GM23248 (cell line): ENCODE measurements at regions not wholly inside any gene's neighbourhood (a gene's known extent, or its start where the extent isn't known, plus 50 kb on each side); places are given as distances from the start of the nearest gene placed in this dataset.

Source experiments
- DNase-seq: peaks from one replicate; pipeline ENCODE4 v3.0.0-alpha.2; 2015
- H2AFZ ChIP-seq: fragments of 200-600 bp; sonication (generic); 2 replicates; pipeline ENCODE4 v1.6.1; 2016; ENCODE audit warnings: antibody characterized with exemption
- H3F3A ChIP-seq: fragments of 200-600 bp; sonication (generic); 2 replicates; pipeline ENCODE4 v1.6.1; 2016; ENCODE audit warnings: mild to moderate bottlenecking, antibody characterized with exemption, mixed run types; ENCODE audit not compliant: insufficient read depth
- H3K27ac ChIP-seq: fragments of 200-600 bp; sonication (generic); 2 replicates; pipeline ENCODE4 v1.5.1; 2016; ENCODE audit warnings: mild to moderate bottlenecking
- H3K27me3 ChIP-seq: fragments of 200-600 bp; sonication (generic); replicated peaks from 2 replicates; pipeline ENCODE4 v1.6.1; 2016; ENCODE audit warnings: mild to moderate bottlenecking; ENCODE audit not compliant: insufficient read depth
- H3K36me3 ChIP-seq: fragments of 200-600 bp; sonication (generic); 2 replicates; pipeline ENCODE4 v1.6.1; 2016; ENCODE audit warnings: low read depth, mild to moderate bottlenecking
- H3K4me1 ChIP-seq: fragments of 200-600 bp; sonication (generic); 2 replicates; pipeline ENCODE4 v1.6.1; 2016; ENCODE audit warnings: mild to moderate bottlenecking; ENCODE audit not compliant: insufficient read depth
- H3K4me2 ChIP-seq: fragments of 200-600 bp; sonication (generic); one replicate; pipeline ENCODE4 v1.6.1; 2016; ENCODE audit warnings: mild to moderate bottlenecking; ENCODE audit not compliant: unreplicated experiment
- H3K4me3 ChIP-seq: fragments of 200-600 bp; sonication (generic); 2 replicates; pipeline ENCODE4 v1.5.1; 2016; ENCODE audit warnings: mild to moderate bottlenecking
- H3K79me2 ChIP-seq: fragments of 200-600 bp; sonication (generic); 2 replicates; pipeline ENCODE4 v1.6.1; 2016; ENCODE audit warnings: mild to moderate bottlenecking; ENCODE audit not compliant: insufficient read depth
- H3K9ac ChIP-seq: fragments of 200-600 bp; sonication (generic); 2 replicates; pipeline ENCODE4 v1.6.1; 2016; ENCODE audit warnings: mild to moderate bottlenecking
- H3K9me2 ChIP-seq: fragments of 200-600 bp; sonication (generic); 2 replicates; pipeline ENCODE4 v1.6.1; 2016; ENCODE audit warnings: mixed run types, mild to moderate bottlenecking, moderate library complexity; ENCODE audit not compliant: insufficient read depth
- H3K9me3 ChIP-seq: fragments of 200-600 bp; sonication (generic); one replicate; pipeline ENCODE4 v1.6.1; 2017; ENCODE audit warnings: low read depth
- H4K20me1 ChIP-seq: fragments of 200-600 bp; sonication (generic); 2 replicates; pipeline ENCODE4 v1.6.0; 2016; ENCODE audit not compliant: insufficient read depth
- EZH2 ChIP-seq: fragments of 200-600 bp; sonication (generic); IDR thresholded peaks from 2 replicates; pipeline ENCODE4 v1.6.1; 2018; ENCODE audit warnings: antibody characterized with exemption, mild to moderate bottlenecking; ENCODE audit not compliant: insufficient read depth, poor library complexity, severe bottlenecking
- EZH2phosphoT487 ChIP-seq: fragments of 200-600 bp; sonication (generic); IDR thresholded peaks from 2 replicates; pipeline ENCODE4 v1.6.1; 2018; ENCODE audit warnings: antibody characterized with exemption, moderate library complexity, mild to moderate bottlenecking, low read depth; ENCODE audit not compliant: insufficient read depth
- WGBS, 2 experiments: methylation state at CpG; one replicate each; pipeline ENCODE4 v1.1.6; 2015 to 2017; ENCODE audit warnings: low lambda C conversion rate in 2 of 2, low coverage in 1 of 2; ENCODE audit errors: missing lambda C conversion rate in 2 of 2; 5-methylcytosine and 5-hydroxymethylcytosine counted together
- in situ Hi-C: fragments of 300-500 bp; cut with MboI; formaldehyde crosslinking; loops from 2 replicates; pipeline ENCODE4 v1.15.0; 2020

DNA sequence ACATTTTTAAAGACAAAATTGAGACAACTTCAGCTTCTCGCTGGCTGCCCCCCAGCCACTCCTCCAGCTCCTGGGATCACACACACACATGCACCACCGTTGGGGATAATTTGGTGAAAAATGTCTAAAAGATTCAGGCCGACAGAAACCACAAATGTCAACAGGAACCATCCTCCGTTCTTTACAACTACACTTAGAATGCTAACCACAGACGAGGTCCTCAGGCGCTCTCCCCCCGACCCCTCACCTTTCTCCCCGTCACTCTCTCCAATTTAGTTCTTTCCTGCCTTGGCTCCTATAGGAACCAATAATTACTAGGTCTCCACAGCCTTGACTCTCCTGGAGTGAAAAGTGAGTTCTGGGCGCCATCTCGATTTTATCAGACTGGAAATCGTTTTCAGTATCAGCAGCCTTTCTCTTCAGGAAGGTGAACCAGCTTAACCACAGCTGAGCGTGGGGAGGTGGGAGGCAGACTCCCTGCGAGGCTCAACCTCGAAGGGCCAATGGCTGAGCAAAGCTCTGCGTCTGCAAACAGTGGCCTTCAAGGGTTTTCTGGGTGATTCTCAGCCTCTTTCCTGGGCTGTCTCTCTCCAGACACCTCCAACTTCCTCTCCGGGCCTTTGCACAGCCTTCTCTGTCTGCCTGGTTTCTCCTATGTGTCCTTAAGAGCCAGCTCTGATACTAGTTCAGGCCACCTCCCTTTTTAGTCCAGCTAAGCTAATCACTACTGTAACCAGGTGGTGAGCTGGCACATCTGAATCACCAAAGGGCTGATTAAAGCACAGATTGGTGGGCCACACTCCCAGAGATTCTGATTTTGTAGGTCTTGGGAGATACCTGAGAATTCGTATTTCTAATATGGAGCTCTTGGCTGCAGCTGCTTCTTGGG lies 115.7 kb upstream of the COPS8 start:
- Histone ChIP-seq H2AFZ (no peak overlapping the region), H3K27me3 (no peaks in the 10 kb centered on the region), H3K4me1 (peaks cover 15% of the 10 kb centered on the region), H3K4me2 (no peak overlapping the region), H3K4me3 (no peak overlapping the region), H3K79me2 (no peaks in the 10 kb centered on the region), H3K27ac (no peak overlapping the region), H3K9me2 (no peaks in the 10 kb centered on the region), H3F3A (peaks cover 9% of the 10 kb centered on the region; the same call in 1 of the 2 replicates), H3K36me3 (no peaks in the 10 kb centered on the region), H3K9ac (no peak overlapping the region), H4K20me1 (no peaks in the 10 kb centered on the region), H3K9me3 (no peaks in the 10 kb centered on the region)
- in situ Hi-C loops, result no loop called here
- 91 to 92% methylated on average over 17 of the region's 17 CpGs for WGBS, 2 experiments
- DNase-seq, result peak; percentile 18
- TF ChIP-seq EZH2phosphoT487, result no peak
- TF ChIP-seq EZH2, result no peak

DNA sequence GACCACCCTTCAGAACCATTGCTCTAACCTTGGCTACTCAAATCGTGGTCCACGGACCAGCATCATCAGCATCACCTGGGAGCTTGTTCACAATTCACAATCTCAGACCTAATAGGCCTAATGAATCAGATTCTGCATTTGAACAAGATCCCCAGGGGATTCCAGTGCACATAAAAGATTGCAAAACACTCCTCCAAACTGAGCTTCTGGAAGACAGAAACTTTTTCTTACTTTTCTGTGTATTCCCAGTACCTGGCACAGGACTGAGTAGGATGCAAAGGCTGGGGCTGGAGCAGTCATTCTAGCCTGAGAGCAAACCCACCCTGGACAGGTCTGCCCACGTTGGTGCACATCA lies 115.1 kb upstream of the COPS8 start:
- Histone ChIP-seq H3K4me3 (no peak overlapping the region), H3K9me2 (no peaks in the 10 kb centered on the region), H3K9me3 (no peaks in the 10 kb centered on the region), H4K20me1 (no peaks in the 10 kb centered on the region), H3K27ac (no peak overlapping the region), H3K79me2 (no peaks in the 10 kb centered on the region), H3F3A (peaks cover 9% of the 10 kb centered on the region; the same call in 1 of the 2 replicates), H3K27me3 (no peaks in the 10 kb centered on the region), H3K4me1 (peaks cover 15% of the 10 kb centered on the region), H3K36me3 (no peaks in the 10 kb centered on the region), H3K4me2 (no peak overlapping the region), H2AFZ (no peak overlapping the region), H3K9ac (no peak overlapping the region)
- peak; percentile 73 for DNase-seq
- no peak for TF ChIP-seq EZH2
- WGBS, 2 experiments, result 78 to 82% methylated on average over 3 of the region's 3 CpGs
- in situ Hi-C loops, result no loop called here

- no peak overlapping the region for H3K27ac ChIP-seq
- peaks cover 9% of the 10 kb centered on the region; the same call in 1 of the 2 replicates for H3F3A ChIP-seq
- H3K9me3 ChIP-seq, result no peaks in the 10 kb centered on the region
- in situ Hi-C loops, result no loop called here
- no peak overlapping the region for H3K9ac ChIP-seq
- TF ChIP-seq EZH2phosphoT487 (no peak), EZH2 (no peak)
- no peak overlapping the region for H3K4me3 ChIP-seq
- no peaks in the 10 kb centered on the region for H3K79me2 ChIP-seq
- H3K27me3 ChIP-seq, result no peaks in the 10 kb centered on the region
- no peaks in the 10 kb centered on the region for H4K20me1 ChIP-seq
- H3K36me3 ChIP-seq, result no peaks in the 10 kb centered on the region
- WGBS, 2 experiments, result 42 to 43% methylated on average over 15 of the region's 15 CpGs
- H3K9me2 ChIP-seq, result no peaks in the 10 kb centered on the region
- DNase-seq, result peak; percentile 44
- H3K4me2 ChIP-seq, result no peak overlapping the region
- H2AFZ ChIP-seq, result 0 out of 2 replicates have a peak overlapping the region, but pooled peaks have one; percentile 39
- H3K4me1 ChIP-seq, result peaks cover 15% of the 10 kb centered on the region
Measured at GRCh38 chr2:236971131-236971821, 114.4 kb upstream of the COPS8 start.

GRCh38 chr2:236971919-236972381 lies 113.7 kb upstream of the COPS8 start:
- no peaks in the 10 kb centered on the region for H3K9me2 ChIP-seq
- DNase-seq, result no peak

More at GRCh38 chr2:236971919-236972381, 113.7 kb upstream of the COPS8 start:
- Histone ChIP-seq H3K79me2 (no peaks in the 10 kb centered on the region), H3K36me3 (no peaks in the 10 kb centered on the region), H3F3A (peaks cover 9% of the 10 kb centered on the region; the same call in 1 of the 2 replicates), H3K27me3 (no peaks in the 10 kb centered on the region), H3K27ac (no peak overlapping the region), H2AFZ (no peak overlapping the region), H3K4me2 (no peak overlapping the region), H4K20me1 (no peaks in the 10 kb centered on the region), H3K4me3 (no peak overlapping the region), H3K9ac (no peak overlapping the region), H3K9me3 (no peaks in the 10 kb centered on the region), H3K4me1 (peaks cover 15% of the 10 kb centered on the region)
- 71 to 72% methylated on average over 20 of the region's 20 CpGs for WGBS, 2 experiments
- TF ChIP-seq EZH2phosphoT487, result no peak
- TF ChIP-seq EZH2, result no peak
- in situ Hi-C loops, result no loop called here
